Mesenchymal stem cell (in vitro differentiated cells and primary cell): ENCODE measurements at regions not wholly inside any gene's neighbourhood (a gene's known extent, or its start where the extent isn't known, plus 50 kb on each side); places are given as distances from the start of the nearest gene placed in this dataset.
"Not testable (repeated sequence)": the region's sequence is repeated elsewhere in the genome, so short reads cannot be mapped to it uniquely, and the experiment has no call there.

ENCODE experiments used
- DNase-seq: peaks from one replicate; pipeline ENCODE4 v3.0.0-alpha.2; 2013
- H2AFZ ChIP-seq: one replicate; pipeline ENCODE4 v1.6.1; 2013; ENCODE audit warnings: low read depth, mild to moderate bottlenecking, control low read depth, inconsistent platforms, low read length, moderate library complexity
- H2AK5ac ChIP-seq: 2 replicates; pipeline ENCODE4 v1.6.1; 2013; ENCODE audit warnings: low read length, moderate library complexity, mild to moderate bottlenecking, inconsistent platforms; ENCODE audit not compliant: severe bottlenecking
- H2BK120ac ChIP-seq: one replicate; pipeline ENCODE4 v1.6.1; 2013; ENCODE audit warnings: low read depth, mild to moderate bottlenecking, inconsistent platforms, low read length, moderate library complexity
- H2BK12ac ChIP-seq, 2 experiments: one replicate each; pipeline ENCODE4 v1.6.1; 2013; ENCODE audit warnings: inconsistent platforms in 2 of 2, low read length in 2 of 2, mild to moderate bottlenecking in 2 of 2, moderate library complexity in 2 of 2, control low read depth in 1 of 2
- H2BK15ac ChIP-seq: one replicate; pipeline ENCODE4 v1.6.1; 2013; ENCODE audit warnings: mild to moderate bottlenecking, low read depth, inconsistent platforms; ENCODE audit not compliant: poor library complexity, severe bottlenecking
- H2BK5ac ChIP-seq: 2 replicates; pipeline ENCODE4 v1.6.1; 2013; ENCODE audit warnings: low read depth, mild to moderate bottlenecking, low read length, control low read depth, inconsistent platforms; ENCODE audit not compliant: poor library complexity, severe bottlenecking
- H3K14ac ChIP-seq, 2 experiments: one replicate each; pipeline ENCODE4 v1.6.1; 2013; ENCODE audit warnings: inconsistent platforms in 2 of 2, low read length in 2 of 2, control low read depth in 1 of 2, mild to moderate bottlenecking in 1 of 2, moderate library complexity in 1 of 2
- H3K18ac ChIP-seq, 2 experiments: one replicate each; pipeline ENCODE4 v1.6.1; 2013; ENCODE audit warnings: inconsistent platforms in 2 of 2, low read length in 2 of 2, control low read depth in 1 of 2, low read depth in 1 of 2, mild to moderate bottlenecking in 1 of 2
- H3K23ac ChIP-seq, 2 experiments: one replicate each; pipeline ENCODE4 v1.6.1; 2013; ENCODE audit warnings: inconsistent platforms in 2 of 2, low read length in 2 of 2, mild to moderate bottlenecking in 2 of 2, moderate library complexity in 2 of 2, control low read depth in 1 of 2
- H3K27ac ChIP-seq: 2 replicates; pipeline ENCODE4 v1.5.1; 2013; ENCODE audit warnings: mild to moderate bottlenecking, moderate library complexity, low read length, control low read depth, inconsistent platforms; ENCODE audit not compliant: poor library complexity, severe bottlenecking
- H3K27me3 ChIP-seq, 2 experiments: 2 replicates each; pipeline versions ENCODE4 v1.6.1 to v1.7.0; 2013; ENCODE audit warnings: low read length in 2 of 2, mild to moderate bottlenecking in 2 of 2, moderate library complexity in 2 of 2, control low read depth in 1 of 2, inconsistent platforms in 1 of 2; ENCODE audit not compliant: control insufficient read depth in 1 of 2, insufficient read depth in 1 of 2
- H3K36me3 ChIP-seq, 2 experiments: 2 replicates each; pipeline versions ENCODE4 v1.6.1 to v1.7.0; 2013; ENCODE audit warnings: low read length in 2 of 2, control low read depth in 1 of 2, inconsistent platforms in 1 of 2, low read depth in 1 of 2, mild to moderate bottlenecking in 1 of 2; ENCODE audit not compliant: insufficient read depth in 2 of 2, control insufficient read depth in 1 of 2
- H3K4ac ChIP-seq, 2 experiments: one replicate each; pipeline ENCODE4 v1.6.1; 2013; ENCODE audit warnings: inconsistent platforms in 2 of 2, low read length in 2 of 2, mild to moderate bottlenecking in 2 of 2, moderate library complexity in 2 of 2, control low read depth in 1 of 2, low read depth in 1 of 2
- H3K4me1 ChIP-seq: 2 replicates; pipeline ENCODE4 v1.6.1; 2013; ENCODE audit warnings: low read depth, low read length, control low read depth; ENCODE audit not compliant: control insufficient read depth, insufficient read depth
- H3K4me2 ChIP-seq: 2 replicates; pipeline ENCODE4 v1.6.1; 2013; ENCODE audit warnings: low read length, mild to moderate bottlenecking, inconsistent platforms; ENCODE audit not compliant: poor library complexity, severe bottlenecking
- H3K4me3 ChIP-seq, 2 experiments: 2 replicates each; pipeline versions ENCODE4 v1.5.1 to v1.7.0; 2013; ENCODE audit warnings: low read length in 2 of 2, mild to moderate bottlenecking in 2 of 2, control low read depth in 1 of 2, low read depth in 1 of 2; ENCODE audit not compliant: insufficient read depth in 1 of 2
- H3K79me1 ChIP-seq: replicated peaks from 2 replicates; pipeline ENCODE4 v1.6.1; 2013; ENCODE audit warnings: mild to moderate bottlenecking, control low read depth, low read length, inconsistent platforms; ENCODE audit not compliant: poor library complexity, severe bottlenecking
- H3K9ac ChIP-seq: 2 replicates; pipeline ENCODE4 v1.7.0; 2013; ENCODE audit warnings: mild to moderate bottlenecking, low read length, moderate library complexity
- H3K9me3 ChIP-seq: 2 replicates; pipeline ENCODE4 v1.7.0; 2013; ENCODE audit warnings: mild to moderate bottlenecking, low read length; ENCODE audit not compliant: control insufficient read depth
- H4K8ac ChIP-seq: one replicate; pipeline ENCODE4 v1.6.1; 2013; ENCODE audit warnings: inconsistent platforms, mild to moderate bottlenecking, low read length, moderate library complexity
- H4K91ac ChIP-seq: one replicate; pipeline ENCODE4 v1.6.1; 2013; ENCODE audit warnings: mild to moderate bottlenecking, low read length, inconsistent platforms
- WGBS: methylation state at CpG from one replicate; pipeline ENCODE4 v1.1.7; 2013; ENCODE audit warnings: mixed read lengths; 5-methylcytosine and 5-hydroxymethylcytosine counted together

- not testable (repeated sequence) for H4K91ac ChIP-seq, H4K8ac ChIP-seq, H3K18ac ChIP-seq, H3K79me1 ChIP-seq, H3K4me1 ChIP-seq, H3K9me3 ChIP-seq, H3K4me3 ChIP-seq, H3K14ac ChIP-seq, H2BK120ac ChIP-seq, H2AK5ac ChIP-seq, H2BK12ac ChIP-seq, H2AFZ ChIP-seq, H3K4ac ChIP-seq, H3K27ac ChIP-seq, H3K27me3 ChIP-seq, H3K9ac ChIP-seq, H3K36me3 ChIP-seq, H3K4me2 ChIP-seq, H2BK5ac ChIP-seq, H2BK15ac ChIP-seq, H3K23ac ChIP-seq, DNase-seq
- 97% methylated on average over 14 of the region's 21 CpGs for WGBS
These were observed 186.7 kb downstream of the KLRB1 start for GRCh38 chr12:9420817-9421519.

- not testable (repeated sequence) for H3K23ac ChIP-seq, H3K4me1 ChIP-seq, H3K4me3 ChIP-seq, H2BK5ac ChIP-seq, H3K79me1 ChIP-seq, H2BK15ac ChIP-seq, H3K9me3 ChIP-seq, H4K91ac ChIP-seq, H2BK12ac ChIP-seq, H3K27ac ChIP-seq, H3K4ac ChIP-seq, H2BK120ac ChIP-seq, H3K14ac ChIP-seq, H2AK5ac ChIP-seq, DNase-seq, H3K18ac ChIP-seq, H3K4me2 ChIP-seq, H3K9ac ChIP-seq, H2AFZ ChIP-seq, H3K36me3 ChIP-seq, H4K8ac ChIP-seq, H3K27me3 ChIP-seq
- WGBS, result 100% methylated on average over 3 of the region's 14 CpGs
These were observed 189.1 kb downstream of the KLRB1 start for GRCh38 chr12:9418669-9419041.

- not testable (repeated sequence) for H3K14ac ChIP-seq, H2AFZ ChIP-seq, H3K4ac ChIP-seq, H4K8ac ChIP-seq, H3K4me3 ChIP-seq, H3K9me3 ChIP-seq, H3K27me3 ChIP-seq, H2BK120ac ChIP-seq, H3K36me3 ChIP-seq, H3K27ac ChIP-seq, DNase-seq, H2AK5ac ChIP-seq, H3K18ac ChIP-seq, H3K9ac ChIP-seq, H3K4me1 ChIP-seq, H4K91ac ChIP-seq, H2BK5ac ChIP-seq, H2BK15ac ChIP-seq, H3K4me2 ChIP-seq, H3K23ac ChIP-seq, H2BK12ac ChIP-seq, H3K79me1 ChIP-seq
- WGBS, result 78% methylated on average over 4 of the region's 16 CpGs
These were observed 189.6 kb downstream of the KLRB1 start for GRCh38 chr12:9417947-9418668.

- 100% methylated on average over 1 of the region's 13 CpGs for WGBS
- not testable (repeated sequence) for H3K27me3 ChIP-seq
These were observed 190.4 kb downstream of the KLRB1 start for GRCh38 chr12:9417341-9417740.

More at GRCh38 chr12:9417341-9417740, 190.4 kb downstream of the KLRB1 start:
- H3K4me3 ChIP-seq, H2AFZ ChIP-seq, H3K4me1 ChIP-seq, H3K23ac ChIP-seq, H3K4ac ChIP-seq, H3K4me2 ChIP-seq, H2BK5ac ChIP-seq, H3K14ac ChIP-seq, H3K9ac ChIP-seq, DNase-seq, H2BK12ac ChIP-seq, H3K9me3 ChIP-seq, H2BK120ac ChIP-seq, H2BK15ac ChIP-seq, H4K91ac ChIP-seq, H2AK5ac ChIP-seq, H3K27ac ChIP-seq, H4K8ac ChIP-seq, H3K18ac ChIP-seq, H3K36me3 ChIP-seq, H3K79me1 ChIP-seq: not testable (repeated sequence)
